K562 (cell line): ENCODE measurements at regions not wholly inside any gene's neighbourhood (a gene's known extent, or its start where the extent isn't known, plus 50 kb on each side); places are given as distances from the start of the nearest gene placed in this dataset.

Source experiments
- ATAC-seq: fragments of 200-7000 bp; cut with Tn5 transposase; 3 replicates; pipeline ENCODE4 v1.9.1; 2020; ENCODE audit warnings: moderate library complexity
- BruUV-seq: library from RNA; stranded (reverse); fragments of 400-500 nt; replicated peaks from 2 replicates; lab custom pipeline; 2021; lab: Mats Ljungman, UMichigan
- CTCF ChIA-PET: fragments of 300-600 bp; formaldehyde crosslinking; extraction: SDS; loops from one replicate; lab custom pipeline; 2021; ENCODE audit warnings: low intra/inter-chr PET ratio; lab: Yijun Ruan, JAX
- POLR2A ChIA-PET: fragments of 300-600, 350-650 bp; sonication (Branson Sonifier 250); formaldehyde crosslinking; extraction: SDS; loops from one replicate; lab custom pipeline; 2021; ENCODE audit warnings: antibody characterized with exemption, inconsistent platforms; lab: Yijun Ruan, JAX
- DNase-seq, 4 experiments: peaks; one replicate each; pipeline versions ENCODE4 v3.0.0 to v3.0.0-alpha.2; 2011 to 2018; ENCODE audit warnings: low spot score in 3 of 4, mixed read lengths in 3 of 4; ENCODE audit errors: extremely low read depth in 1 of 4
- FAIRE-seq: peaks from 2 replicates; lab custom pipeline; 2011; peaks lifted over from hg19 to GRCh38; lab: Jason Lieb, UNC
- H2AFZ ChIP-seq: 2 replicates; pipeline ENCODE4 v1.6.0; 2011; ENCODE audit warnings: low read depth, low read length, control low read depth, inconsistent platforms
- H3K27ac ChIP-seq: fragments of 200-600 bp; 3 replicates; pipeline ENCODE4 v1.8.0; 2011; ENCODE audit warnings: low read depth, mild to moderate bottlenecking, control low read depth, inconsistent platforms, low read length, moderate library complexity, mixed read lengths; ENCODE audit errors: extremely low read depth
- H3K27me3 ChIP-seq, 2 experiments: fragments of 300-600 bp in 1 of 2; 2 replicates in 1 of 2; 3 replicates in 1 of 2; pipeline versions ENCODE4 v1.6.0 to v1.8.0; 2011; ENCODE audit warnings: inconsistent platforms in 2 of 2, low read length in 2 of 2, mild to moderate bottlenecking in 1 of 2, mixed read lengths in 1 of 2, moderate library complexity in 1 of 2; ENCODE audit not compliant: control insufficient read depth in 2 of 2, insufficient read depth in 2 of 2
- H3K36me3 ChIP-seq: fragments of 300-600 bp; 3 replicates; pipeline ENCODE4 v1.8.0; 2011; ENCODE audit warnings: mild to moderate bottlenecking, low read length, inconsistent platforms; ENCODE audit not compliant: control insufficient read depth, insufficient read depth
- H3K4me1 ChIP-seq, 2 experiments: fragments of 200-600 bp in 1 of 2; replicated peaks in 1 of 2; 2 replicates in 1 of 2; 3 replicates in 1 of 2; pipeline versions ENCODE4 v1.5.1 to v1.8.0; 2011; ENCODE audit warnings: inconsistent platforms in 2 of 2, low read length in 2 of 2, mild to moderate bottlenecking in 1 of 2, mixed read lengths in 1 of 2, moderate library complexity in 1 of 2; ENCODE audit not compliant: control insufficient read depth in 2 of 2, insufficient read depth in 2 of 2
- H3K4me2 ChIP-seq: 2 replicates; pipeline ENCODE4 v1.6.1; 2011; ENCODE audit warnings: low read length, control low read depth, inconsistent platforms, mixed read lengths; ENCODE audit not compliant: insufficient read depth
- H3K4me3 ChIP-seq: fragments of 200-600 bp; sonication (generic), shearing (Covaris generic); 2 replicates; pipeline ENCODE4 v1.5.1; 2016; ENCODE audit warnings: control low read depth, inconsistent platforms
- H3K79me2 ChIP-seq: fragments of 200-600 bp; 3 replicates; pipeline ENCODE4 v1.8.0; 2011; ENCODE audit warnings: low read length, inconsistent platforms; ENCODE audit not compliant: control insufficient read depth, insufficient read depth
- H3K9ac ChIP-seq, 2 experiments: 2 replicates each; pipeline versions ENCODE4 v1.6.0 to v1.6.1; 2011; ENCODE audit warnings: low read depth in 2 of 2, low read length in 2 of 2, control low read depth in 1 of 2, inconsistent platforms in 1 of 2, mild to moderate bottlenecking in 1 of 2, mixed read lengths in 1 of 2; ENCODE audit not compliant: insufficient read depth in 1 of 2
- H3K9me1 ChIP-seq: one replicate; pipeline ENCODE4 v1.6.0; 2011; ENCODE audit warnings: inconsistent platforms, mild to moderate bottlenecking, low read length, moderate library complexity; ENCODE audit not compliant: control insufficient read depth, insufficient read depth
- H3K9me3 ChIP-seq: replicated peaks from 2 replicates; pipeline ENCODE4 v1.5.1; 2011; ENCODE audit warnings: low read depth, low read length, inconsistent platforms; ENCODE audit not compliant: control insufficient read depth, insufficient read depth
- H4K20me1 ChIP-seq: replicated peaks from 2 replicates; pipeline ENCODE4 v1.6.1; 2011; ENCODE audit warnings: low read length, inconsistent platforms, mixed read lengths; ENCODE audit not compliant: control insufficient read depth, insufficient read depth
- ATF4 ChIP-seq: fragments of 450-650 bp; formaldehyde crosslinking; IDR thresholded peaks from 2 replicates; pipeline ENCODE4 v1.4.0; 2022; ENCODE audit warnings: mild to moderate bottlenecking, moderate library complexity
- CXXC5 ChIP-seq: fragments of 250-450 bp; sonication (Bioruptor Pico); IDR thresholded peaks from 2 replicates; pipeline ENCODE4 v1.8.0; 2022; ENCODE audit warnings: inconsistent platforms, mild to moderate bottlenecking, moderate library complexity
- DACH1 ChIP-seq: fragments of 450-650 bp; IDR thresholded peaks from 2 replicates; pipeline ENCODE4 v1.6.1; 2018; ENCODE audit not compliant: partially characterized antibody
- JUND ChIP-seq, 2 experiments: IDR thresholded peaks; 2 replicates in 1 of 2; 3 replicates in 1 of 2; pipeline ENCODE4 v1.6.1; 2011; ENCODE audit warnings: borderline replicate concordance in 2 of 2, low read depth in 2 of 2, low read length in 2 of 2, improper control_type of control experiment in 1 of 2, missing biosample characterization in 1 of 2, missing genetic modification characterization in 1 of 2, missing genetic modification reagents in 1 of 2
- PTTG1 ChIP-seq: fragments of 450-650 bp; IDR thresholded peaks from 2 replicates; pipeline ENCODE4 v1.6.1; 2016; ENCODE audit warnings: low read depth, mild to moderate bottlenecking, missing genetic modification characterization, missing compliant biosample characterization
- ZBTB40 ChIP-seq, 2 experiments: fragments of 450-650 bp in 1 of 2; sonication (generic) in 1 of 2; formaldehyde crosslinking in 1 of 2; IDR thresholded peaks; 2 replicates each; pipeline versions ENCODE4 v1.7.1 to v1.9.0; 2016 to 2022; ENCODE audit warnings: inconsistent platforms in 1 of 2, mild to moderate bottlenecking in 1 of 2, missing genetic modification reagents in 1 of 2
- ZNF280B ChIP-seq: fragments of 250-450 bp; sonication (Bioruptor Pico); IDR thresholded peaks from 2 replicates; pipeline ENCODE4 v1.5.1; 2021; ENCODE audit warnings: mild to moderate bottlenecking
- ZNF408 ChIP-seq: fragments of 250-450 bp; sonication (Bioruptor Pico); IDR thresholded peaks from 2 replicates; pipeline ENCODE4 v1.4.0; 2020; ENCODE audit warnings: low read depth, mild to moderate bottlenecking, moderate library complexity
- WGBS: fragments of 100-300 bp; shearing (Covaris generic); methylation state at CpG from one replicate; pipeline ENCODE4 v1.1.6; 2016; ENCODE audit warnings: low coverage, mixed read lengths; ENCODE audit not compliant: insufficient coverage; ENCODE audit errors: missing lambda C conversion rate; 5-methylcytosine and 5-hydroxymethylcytosine counted together
- in situ Hi-C: fragments of 300-500 bp; cut with MboI; formaldehyde crosslinking; loops from 4 replicates; pipeline ENCODE4 v1.15.0; 2018; ENCODE audit warnings: inconsistent platforms, mixed read lengths
- intact Hi-C: fragments of 100-400 bp; cut with micrococcal nuclease; formaldehyde crosslinking; loops from 2 replicates; pipeline ENCODE4 v1.14.2; 2022

- TF ChIP-seq DACH1, result no peak
- TF ChIP-seq, all 486 proteins: peak for 0
Observed at GRCh38 chr2:161063946-161064306, 96.3 kb upstream of the TANK start (continued).

- H3K79me2 ChIP-seq, result no peaks in the 10 kb centered on the region
- no peaks in the 10 kb centered on the region for H3K4me1 ChIP-seq
- DNase-seq (no peak), FAIRE-seq (no peak), ATAC-seq (no peak)
- no peak overlapping the region for H3K4me3 ChIP-seq
- no peaks in the 10 kb centered on the region for H4K20me1 ChIP-seq
- H3K9me3 ChIP-seq, result no peaks in the 10 kb centered on the region
- in situ Hi-C loops (no loop called here), intact Hi-C loops (no loop called here)
- H2AFZ ChIP-seq, result no peak overlapping the region
- H3K27ac ChIP-seq, result no peak overlapping the region
- H3K9ac ChIP-seq, result no peak overlapping the region
- CTCF ChIA-PET, result no interaction called here
- peaks cover 0 to 6% of the 10 kb centered on the region in 2 experiments; a peak in 1 of 5 replicates for H3K27me3 ChIP-seq
- H3K9me1 ChIP-seq, result no peaks in the 10 kb centered on the region
- no TSS peak for BruUV-seq
- no peak overlapping the region for H3K4me2 ChIP-seq
- 0% methylated on average over 3 of the region's 3 CpGs for WGBS
- POLR2A ChIA-PET, result no interaction called here
- no peaks in the 10 kb centered on the region for H3K36me3 ChIP-seq
- TF ChIP-seq ZNF280B, result no peak
- TF ChIP-seq ZBTB40 (IDR thresholded peaks at IDR 0.05), result no peak
- TF ChIP-seq ZBTB40 (CRISPR knock-in tag; IDR thresholded peaks at IDR 0.05), result no peak
- TF ChIP-seq CXXC5 (CRISPR knock-in tag), result no peak
- no peak for TF ChIP-seq JUND (IDR thresholded peaks at IDR 0.05; ENCODE audit: borderline replicate concordance, low read depth, low read length)
- no peak for TF ChIP-seq JUND (tag; IDR thresholded peaks at IDR 0.05; ENCODE audit: borderline replicate concordance, low read depth, low read length)
- no peak for TF ChIP-seq ATF4 (CRISPR knock-in tag)
- TF ChIP-seq PTTG1 (tag), result no peak
- no peak for TF ChIP-seq ZNF408 (CRISPR knock-in tag)
Observed at GRCh38 chr2:161067846-161068350, 92.3 kb upstream of the TANK start.
